ENCODE measurements at regions not wholly inside any gene's neighbourhood (a gene's known extent, or its start where the extent isn't known, plus 50 kb on each side); places are given as distances from the start of the nearest gene placed in this dataset.

GRCh38 chr5:72608926-72609325 lies 101.7 kb upstream of the ZNF366 start:
- H3K4me1 ChIP-seq (ENCODE audit: insufficient read depth, low read length), result no peaks in the 10 kb centered on the region
- H4K91ac ChIP-seq (ENCODE audit: insufficient read length, low read depth, low read length), result no peak overlapping the region
- no peak overlapping the region for H3K14ac ChIP-seq (ENCODE audit: insufficient read depth, low read length)
- no peak overlapping the region for H4K8ac ChIP-seq (replicated peaks; ENCODE audit: insufficient read length, low read depth, low read length)
- H2BK20ac ChIP-seq (ENCODE audit: low read depth, low read length, poor library complexity, severe bottlenecking), result no peak overlapping the region
- H2AK5ac ChIP-seq (ENCODE audit: insufficient read length, low read length), result no peak overlapping the region
- H3K23me2 ChIP-seq (ENCODE audit: insufficient read length, low read depth, low read length, poor library complexity, severe bottlenecking), result no peaks in the 10 kb centered on the region
- no CpG with 5 or more reads among the region's 3 CpGs for WGBS (ENCODE audit: extremely low coverage, insufficient read length, low lambda C conversion rate)
- no peak overlapping the region for H3K18ac ChIP-seq (ENCODE audit: insufficient read length, low read depth, low read length)
- no peak overlapping the region for H3K4ac ChIP-seq (ENCODE audit: low read depth, low read length)
- H4K5ac ChIP-seq (ENCODE audit: insufficient read length, low read depth, low read length), result no peak overlapping the region
- no peak for TF ChIP-seq CTCF (conservative IDR thresholded peaks at IDR 0.05)
- H3K27ac ChIP-seq (ENCODE audit: insufficient read length, low read depth, low read length), result no peak overlapping the region
- H3K79me2 ChIP-seq (ENCODE audit: insufficient read depth, low read length), result no peaks in the 10 kb centered on the region
- no peaks in the 10 kb centered on the region for H3K27me3 ChIP-seq (ENCODE audit: insufficient read depth, low read length)
- H4K20me1 ChIP-seq (ENCODE audit: control insufficient read depth, insufficient read depth, insufficient read length), result no peaks in the 10 kb centered on the region
- H3K4me1 Mint-ChIP-seq, result peaks cover 9 to 10% of the 10 kb centered on the region in 2 experiments
- no peaks in the 10 kb centered on the region for H3K27me3 Mint-ChIP-seq (ENCODE audit: low read depth)
- H3K36me3 Mint-ChIP-seq (ENCODE audit: insufficient read depth in 1 of 3, low read depth in 3 of 3), result no peaks in the 10 kb centered on the region
- no peak overlapping the region for H3K27ac Mint-ChIP-seq
- no peak overlapping the region for H2BK12ac ChIP-seq (ENCODE audit: insufficient read length, low read depth, low read length)
- H2BK120ac ChIP-seq (ENCODE audit: low read depth, low read length, poor library complexity, severe bottlenecking), result no peak overlapping the region
- H3K79me1 ChIP-seq (ENCODE audit: insufficient read depth, low read depth, low read length, poor library complexity, severe bottlenecking), result no peaks in the 10 kb centered on the region
- H3K9me3 ChIP-seq (ENCODE audit: control insufficient read depth, low read depth, low read length), result no peaks in the 10 kb centered on the region
- H3K9me3 Mint-ChIP-seq, result no peaks in the 10 kb centered on the region
- no peak overlapping the region for H2AFZ ChIP-seq (ENCODE audit: low read length)
- H3K4me2 ChIP-seq (ENCODE audit: insufficient read depth, insufficient read length, low read length), result no peak overlapping the region
- no peak overlapping the region for H3T11ph ChIP-seq (ENCODE audit: low read length)
- H2BK15ac ChIP-seq (ENCODE audit: low read depth, low read length), result no peak overlapping the region
- no peak overlapping the region for H3K9ac ChIP-seq (ENCODE audit: extremely low read depth, insufficient read length, low read length)
- no peak overlapping the region for H3K56ac ChIP-seq (ENCODE audit: insufficient read length, low read depth, low read length)
- H3K4me3 Mint-ChIP-seq, result no peak overlapping the region
- no peak overlapping the region for H3K23ac ChIP-seq (ENCODE audit: insufficient read length, low read depth, low read length)
- no peak for DNase-seq
- no peak overlapping the region for H2BK5ac ChIP-seq (ENCODE audit: insufficient read length, low read length)

All from H9 (cell line).